ENCODE measurements at regions not wholly inside any gene's neighbourhood (a gene's known extent, or its start where the extent isn't known, plus 50 kb on each side); places are given as distances from the start of the nearest gene placed in this dataset. TPM values are rescaled to one million over a fixed set of nuclear protein-coding genes. Genes with fewer than 3 reads are reported as not detected.
"Not testable (repeated sequence)": the region's sequence is repeated elsewhere in the genome, so short reads cannot be mapped to it uniquely, and the experiment has no call there.

GRCh38 chr7:153993402-153993801 is 58.8 kb upstream of the DPP6 start:
- H3K9me3 ChIP-seq (ENCODE audit: low read depth); H3K4me1 ChIP-seq; H2AFZ ChIP-seq (replicated peaks); H3K9me3 Mint-ChIP-seq; H3K27me3 Mint-ChIP-seq (ENCODE audit: insufficient read depth, low read depth); H3K4me3 ChIP-seq; H4K20me1 ChIP-seq (ENCODE audit: low read depth); H3K36me3 ChIP-seq; H3K4me3 Mint-ChIP-seq; H3K4me2 ChIP-seq; H3K36me3 Mint-ChIP-seq; DNase-seq (ENCODE audit: low spot score); H3F3A ChIP-seq (ENCODE audit: low read depth); H3K27me3 ChIP-seq; H3K27ac ChIP-seq; H3K9ac ChIP-seq; H3K79me2 ChIP-seq (ENCODE audit: low read depth); H3K4me1 Mint-ChIP-seq; H3K27ac Mint-ChIP-seq: not testable (repeated sequence)

DNA sequence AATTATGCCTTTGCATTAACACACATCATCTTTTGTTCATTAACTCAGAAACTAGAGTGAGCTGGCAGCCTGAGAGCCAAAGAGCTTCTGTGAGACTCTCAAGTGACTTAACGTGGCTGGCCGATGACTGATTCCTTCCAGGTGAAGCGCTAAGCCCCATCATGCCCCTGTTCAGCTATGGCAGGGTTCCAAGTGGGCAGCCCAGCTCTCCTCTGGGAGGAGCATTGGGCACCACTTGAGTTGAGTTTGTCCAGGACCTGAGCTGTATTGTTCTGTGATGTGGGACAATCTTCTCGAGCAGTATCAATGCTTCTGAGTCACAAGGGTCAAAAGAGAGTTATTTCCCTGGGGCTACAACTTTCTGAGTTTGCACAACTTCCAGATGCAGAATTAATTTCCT is 53.3 kb upstream of the DPP6 start:
- H3K9ac ChIP-seq; H3K27me3 Mint-ChIP-seq (ENCODE audit: insufficient read depth, low read depth); H3K4me3 ChIP-seq; H4K20me1 ChIP-seq (ENCODE audit: low read depth); H3F3A ChIP-seq (ENCODE audit: low read depth); H3K4me1 Mint-ChIP-seq; H3K9me3 ChIP-seq (ENCODE audit: low read depth); H3K27ac ChIP-seq; H3K79me2 ChIP-seq (ENCODE audit: low read depth); H3K4me2 ChIP-seq; H3K36me3 ChIP-seq; H3K36me3 Mint-ChIP-seq; H3K27ac Mint-ChIP-seq; DNase-seq (ENCODE audit: low spot score); H3K4me3 Mint-ChIP-seq; H2AFZ ChIP-seq (replicated peaks); H3K27me3 ChIP-seq; H3K9me3 Mint-ChIP-seq; H3K4me1 ChIP-seq: not testable (repeated sequence)

Small RNAs in the stretch of these regions (small RNA-seq; reads per million reads assigned to genes)
- not detected for gene AC005588.1
- not detected for gene AC079809.1

All from neural progenitor cell (in vitro differentiated cells).